Nephron progenitor cell (in vitro differentiated cells): ENCODE measurements at regions not wholly inside any gene's neighbourhood (a gene's known extent, or its start where the extent isn't known, plus 50 kb on each side); places are given as distances from the start of the nearest gene placed in this dataset.

Experiments used
- DNase-seq: peaks from one replicate; pipeline ENCODE4 v3.0.0; 2021
- H3K27ac Mint-ChIP-seq: 2 replicates; pipeline ENCODE4 v1.8.0; 2021; ENCODE audit warnings: mild to moderate bottlenecking, moderate library complexity, mixed read lengths
- H3K27me3 Mint-ChIP-seq: 2 replicates; pipeline ENCODE4 v1.8.0; 2021; ENCODE audit warnings: mild to moderate bottlenecking, low read depth, mixed read lengths; ENCODE audit not compliant: poor library complexity
- H3K36me3 Mint-ChIP-seq: 2 replicates; pipeline ENCODE4 v1.8.0; 2021; ENCODE audit warnings: low read depth, mixed read lengths
- H3K4me1 Mint-ChIP-seq: 2 replicates; pipeline ENCODE4 v1.8.0; 2021; ENCODE audit warnings: mixed read lengths
- H3K4me3 Mint-ChIP-seq: 2 replicates; pipeline ENCODE4 v1.8.0; 2021; ENCODE audit warnings: mild to moderate bottlenecking, moderate library complexity, mixed read lengths
- H3K9me3 Mint-ChIP-seq: 2 replicates; pipeline ENCODE4 v1.8.0; 2021; ENCODE audit warnings: mild to moderate bottlenecking, moderate library complexity, mixed read lengths
- CTCF ChIP-seq: fragments of 200-600 bp; sonication (generic); IDR thresholded peaks from 2 replicates; pipeline ENCODE4 v1.5.0; 2021; ENCODE audit warnings: antibody characterized with exemption

DNA sequence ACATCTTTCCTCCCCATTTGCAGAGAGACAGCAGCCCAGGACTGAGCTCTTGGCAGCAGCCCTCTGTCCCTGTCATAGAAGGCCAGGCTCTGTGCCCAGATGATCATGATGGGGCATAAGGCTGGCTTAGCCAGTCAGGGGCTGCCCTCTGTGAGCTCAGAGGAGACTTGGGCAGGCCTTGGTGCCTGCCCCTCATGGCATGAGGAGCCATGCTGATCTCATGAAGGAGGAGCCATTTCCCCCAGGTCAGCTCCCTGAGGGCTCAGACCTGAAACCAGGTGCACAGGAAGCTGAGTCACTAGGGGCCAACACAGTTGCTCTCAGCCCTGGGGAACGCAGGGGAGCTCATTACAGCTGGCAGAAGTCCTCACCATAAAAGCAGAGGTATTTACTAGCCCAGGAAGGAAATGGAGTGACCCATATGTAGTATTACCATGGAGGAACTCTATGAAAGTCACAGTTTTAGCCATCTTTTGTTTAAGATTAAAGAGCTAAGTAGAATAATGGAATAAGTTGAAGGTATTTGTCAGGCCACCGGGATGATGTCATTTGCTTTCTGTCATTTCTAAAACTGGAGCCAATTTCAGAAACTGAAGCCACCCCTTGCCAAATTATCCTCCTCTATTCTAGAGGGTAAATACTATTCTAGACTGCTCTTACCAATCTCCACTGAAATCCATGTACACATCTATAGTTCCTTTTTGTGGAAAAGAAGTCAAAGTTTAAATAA is 362.4 kb upstream of the ZNF32 start:
- peaks cover 5% of the 10 kb centered on the region for H3K27me3 Mint-ChIP-seq
- no peak overlapping the region for H3K27ac Mint-ChIP-seq
- no peak overlapping the region for H3K4me3 Mint-ChIP-seq
- no peaks in the 10 kb centered on the region for H3K9me3 Mint-ChIP-seq
- TF ChIP-seq CTCF = no peak
- no peak for DNase-seq
- H3K36me3 Mint-ChIP-seq = no peaks in the 10 kb centered on the region
- peaks cover 69% of the 10 kb centered on the region for H3K4me1 Mint-ChIP-seq

GRCh38 chr10:44009891-44010632 is 361.4 kb upstream of the ZNF32 start:
- H3K27me3 Mint-ChIP-seq = no peaks in the 10 kb centered on the region
- peak overlapping the region; percentile 88 for H3K27ac Mint-ChIP-seq
- no peak overlapping the region for H3K4me3 Mint-ChIP-seq
- TF ChIP-seq CTCF = no peak
- DNase-seq = no peak
- no peaks in the 10 kb centered on the region for H3K9me3 Mint-ChIP-seq
- peaks cover 63% of the 10 kb centered on the region for H3K4me1 Mint-ChIP-seq
- no peaks in the 10 kb centered on the region for H3K36me3 Mint-ChIP-seq

DNA sequence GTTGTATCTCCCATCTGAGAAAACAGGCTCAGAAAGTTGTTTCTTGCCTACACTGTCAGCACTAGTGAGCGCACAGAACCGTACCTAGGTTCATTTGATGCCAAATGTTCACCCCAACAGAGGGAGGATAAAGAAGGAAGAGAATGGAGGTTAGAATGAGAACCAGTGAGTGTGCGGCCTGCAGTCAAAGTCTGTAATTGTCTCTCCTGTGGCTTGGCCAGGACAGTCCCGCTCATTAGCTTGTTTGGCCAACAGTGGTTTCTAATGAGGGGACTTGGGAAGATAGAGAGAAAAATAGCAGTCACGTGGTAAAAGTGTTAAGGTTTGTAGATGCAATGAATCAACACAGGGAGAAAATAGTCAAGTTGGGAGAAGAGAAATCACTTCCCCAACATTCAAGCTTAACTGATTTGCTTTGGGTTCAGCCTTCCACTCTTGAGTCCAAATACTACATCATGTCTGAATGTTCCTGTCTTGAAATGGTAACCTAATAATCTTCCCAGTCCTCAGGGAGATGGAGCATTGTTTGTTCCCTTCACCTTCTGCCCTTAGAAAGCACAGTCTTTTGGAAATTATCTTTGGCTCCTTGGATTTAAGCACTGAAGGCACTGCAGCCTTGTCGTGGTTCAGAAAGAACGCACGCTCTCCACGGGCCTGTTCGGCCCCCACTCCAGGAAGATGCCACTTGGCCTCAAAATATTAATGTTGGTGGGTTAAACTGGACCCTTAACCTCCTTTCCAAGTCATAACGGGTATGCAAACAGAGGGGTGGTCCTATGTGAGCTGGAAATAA is 360.4 kb upstream of the ZNF32 start:
- H3K4me1 Mint-ChIP-seq = peaks cover 63% of the 10 kb centered on the region
- TF ChIP-seq CTCF = no peak
- H3K27ac Mint-ChIP-seq = peak overlapping the region; percentile 88
- DNase-seq = no peak
- no peaks in the 10 kb centered on the region for H3K27me3 Mint-ChIP-seq
- H3K9me3 Mint-ChIP-seq = no peaks in the 10 kb centered on the region
- H3K4me3 Mint-ChIP-seq = no peak overlapping the region
- H3K36me3 Mint-ChIP-seq = no peaks in the 10 kb centered on the region

GRCh38 chr10:44008270-44008916 is 359.7 kb upstream of the ZNF32 start:
- no peak for DNase-seq
- TF ChIP-seq CTCF = no peak
- Mint-ChIP-seq H3K4me1 (peaks cover 63% of the 10 kb centered on the region), H3K4me3 (no peak overlapping the region), H3K27ac (peak overlapping the region; percentile 97), H3K9me3 (no peaks in the 10 kb centered on the region), H3K36me3 (no peaks in the 10 kb centered on the region), H3K27me3 (peaks cover 4% of the 10 kb centered on the region)

DNA sequence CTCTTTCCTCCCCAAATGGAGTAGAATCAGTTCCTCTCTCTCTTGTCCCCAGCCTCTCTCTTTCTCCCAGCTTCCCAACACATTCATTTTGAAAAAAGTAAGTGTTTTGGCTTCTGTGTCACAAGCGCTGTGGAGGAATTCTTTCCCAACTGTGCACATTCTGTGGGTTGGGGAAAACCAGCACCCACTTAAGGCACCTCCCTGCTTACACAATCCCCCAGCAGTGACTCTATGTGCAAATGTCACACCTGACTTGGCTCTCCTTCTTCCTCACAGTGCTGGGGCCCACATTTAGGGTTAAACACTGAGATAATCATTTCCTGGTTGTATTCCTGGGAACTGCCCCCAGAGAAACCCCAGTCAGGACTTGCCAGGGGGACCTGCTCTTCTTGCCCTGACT is 358.1 kb upstream of the ZNF32 start:
- no peak for DNase-seq
- peak overlapping the region; percentile 70 for H3K27ac Mint-ChIP-seq
- H3K36me3 Mint-ChIP-seq = no peaks in the 10 kb centered on the region
- TF ChIP-seq CTCF = no peak
- peaks cover 54% of the 10 kb centered on the region for H3K4me1 Mint-ChIP-seq
- H3K4me3 Mint-ChIP-seq = no peak overlapping the region
- peaks cover 4% of the 10 kb centered on the region for H3K27me3 Mint-ChIP-seq
- no peaks in the 10 kb centered on the region for H3K9me3 Mint-ChIP-seq
